Endothelial cell of umbilical vein (primary cell): ENCODE measurements at regions not wholly inside any gene's neighbourhood (a gene's known extent, or its start where the extent isn't known, plus 50 kb on each side); places are given as distances from the start of the nearest gene placed in this dataset.

Experiments used
- EZH2 ChIP-seq: IDR thresholded peaks from 2 replicates; pipeline ENCODE4 v1.6.1; 2012; ENCODE audit warnings: borderline replicate concordance, low read depth, mild to moderate bottlenecking, moderate library complexity, low read length, inconsistent platforms; ENCODE audit not compliant: severe bottlenecking
- FOS ChIP-seq: IDR thresholded peaks from 2 replicates; pipeline ENCODE4 v1.6.1; 2011; ENCODE audit warnings: mild to moderate bottlenecking, low read length, moderate library complexity, borderline replicate concordance; ENCODE audit not compliant: insufficient read depth
- GATA2 ChIP-seq: IDR thresholded peaks from 2 replicates; pipeline ENCODE4 v1.7.0; 2011; ENCODE audit warnings: low read depth, mild to moderate bottlenecking, moderate library complexity, mixed read lengths, low read length; ENCODE audit not compliant: insufficient read length, insufficient read depth
- MYC ChIP-seq: IDR thresholded peaks from one replicate; pipeline ENCODE4 v1.6.1; 2011; ENCODE audit warnings: mild to moderate bottlenecking, low read depth, low read length
- POLR2A ChIP-seq: IDR thresholded peaks from 2 replicates; pipeline ENCODE4 v1.6.1; 2012; ENCODE audit warnings: low read depth, mild to moderate bottlenecking, control low read depth, low read length
- POLR2AphosphoS5 ChIP-seq: IDR thresholded peaks from 2 replicates; pipeline ENCODE4 v1.6.1; 2012; ENCODE audit warnings: low read depth, mild to moderate bottlenecking, control low read depth, low read length, moderate library complexity; ENCODE audit not compliant: insufficient read depth
- TF ChIP-seq, protein P1 (sequence below), 2 donors: IDR thresholded peaks; 1 replicate in 1 of 2; 2 replicates in 1 of 2; pipeline ENCODE4 v1.5.1; 2011; ENCODE audit warnings: low read length in 2 of 2, mild to moderate bottlenecking in 2 of 2, moderate library complexity in 2 of 2, control low read depth in 1 of 2, inconsistent platforms in 1 of 2, low read depth in 1 of 2; ENCODE audit not compliant: insufficient read depth in 1 of 2; ENCODE audit errors: extremely low read depth in 1 of 2
- TF ChIP-seq, protein P2 (sequence below): IDR thresholded peaks from 2 replicates; pipeline ENCODE4 v1.6.1; 2011; ENCODE audit not compliant: insufficient read depth, insufficient read length

DNA sequence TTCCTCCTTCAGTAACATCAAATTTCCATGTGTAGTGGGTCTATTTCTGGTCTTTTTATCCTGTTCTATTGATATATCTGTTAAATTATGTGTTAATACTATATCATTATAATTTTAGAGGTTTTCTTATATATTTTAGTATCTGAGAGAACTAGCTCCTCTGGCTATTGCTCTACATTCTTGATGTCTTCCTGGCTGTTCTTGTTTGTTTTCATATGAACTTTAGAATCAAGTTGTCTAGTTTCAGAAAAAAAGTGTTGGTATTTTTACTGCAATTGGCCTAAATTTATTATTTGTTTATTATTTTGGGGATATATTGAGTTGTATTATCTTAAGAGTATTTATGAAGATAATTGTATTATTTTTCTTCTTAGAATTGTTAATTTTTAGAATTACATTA lies 128.0 kb upstream of the ZNF618 start:
- TF ChIP-seq, protein P1, sequence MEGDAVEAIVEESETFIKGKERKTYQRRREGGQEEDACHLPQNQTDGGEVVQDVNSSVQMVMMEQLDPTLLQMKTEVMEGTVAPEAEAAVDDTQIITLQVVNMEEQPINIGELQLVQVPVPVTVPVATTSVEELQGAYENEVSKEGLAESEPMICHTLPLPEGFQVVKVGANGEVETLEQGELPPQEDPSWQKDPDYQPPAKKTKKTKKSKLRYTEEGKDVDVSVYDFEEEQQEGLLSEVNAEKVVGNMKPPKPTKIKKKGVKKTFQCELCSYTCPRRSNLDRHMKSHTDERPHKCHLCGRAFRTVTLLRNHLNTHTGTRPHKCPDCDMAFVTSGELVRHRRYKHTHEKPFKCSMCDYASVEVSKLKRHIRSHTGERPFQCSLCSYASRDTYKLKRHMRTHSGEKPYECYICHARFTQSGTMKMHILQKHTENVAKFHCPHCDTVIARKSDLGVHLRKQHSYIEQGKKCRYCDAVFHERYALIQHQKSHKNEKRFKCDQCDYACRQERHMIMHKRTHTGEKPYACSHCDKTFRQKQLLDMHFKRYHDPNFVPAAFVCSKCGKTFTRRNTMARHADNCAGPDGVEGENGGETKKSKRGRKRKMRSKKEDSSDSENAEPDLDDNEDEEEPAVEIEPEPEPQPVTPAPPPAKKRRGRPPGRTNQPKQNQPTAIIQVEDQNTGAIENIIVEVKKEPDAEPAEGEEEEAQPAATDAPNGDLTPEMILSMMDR (IDR thresholded peaks at IDR 0.05; ENCODE audit: extremely low read depth in 1 of 2, insufficient read depth in 1 of 2, low read depth in 1 of 2, low read length in 2 of 2): no peak
- TF ChIP-seq FOS (no peak), POLR2AphosphoS5 (no peak), EZH2 (no peak), POLR2A (no peak), MYC (no peak), GATA2 (no peak)
- TF ChIP-seq, protein P2, sequence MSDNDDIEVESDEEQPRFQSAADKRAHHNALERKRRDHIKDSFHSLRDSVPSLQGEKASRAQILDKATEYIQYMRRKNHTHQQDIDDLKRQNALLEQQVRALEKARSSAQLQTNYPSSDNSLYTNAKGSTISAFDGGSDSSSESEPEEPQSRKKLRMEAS: no peak
